ENCODE measurements at regions not wholly inside any gene's neighbourhood (a gene's known extent, or its start where the extent isn't known, plus 50 kb on each side); places are given as distances from the start of the nearest gene placed in this dataset.

DNA sequence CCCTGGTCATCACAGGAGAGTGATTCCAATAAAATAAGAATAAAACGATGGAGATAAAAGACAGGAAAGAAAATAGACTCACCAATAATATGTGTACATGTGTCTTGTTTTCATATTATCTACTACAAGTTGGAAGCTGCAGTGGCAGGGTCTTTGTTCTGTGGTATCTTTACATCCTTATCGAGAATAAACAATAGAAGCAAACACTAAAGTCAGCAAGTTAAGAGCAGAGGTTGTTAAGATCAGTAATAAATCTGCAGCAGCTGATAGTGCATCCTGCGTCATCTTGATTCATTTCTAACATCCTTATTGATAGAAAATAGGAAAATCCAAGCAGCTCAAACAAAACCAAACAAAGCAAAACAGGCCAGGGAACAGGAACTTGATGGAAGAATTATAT lies 107.4 kb downstream of the RPS29 start:
- TF ChIP-seq FOXA2 (IDR thresholded peaks at IDR 0.05), result no peak
- no peak for TF ChIP-seq ZBTB33 (IDR thresholded peaks at IDR 0.05)
- no peak for TF ChIP-seq SP1 (IDR thresholded peaks at IDR 0.05)
- TF ChIP-seq FOXA1 (IDR thresholded peaks at IDR 0.05), result no peak
- no peak for TF ChIP-seq HNF4A (conservative IDR thresholded peaks at IDR 0.05)
- TF ChIP-seq JUND (IDR thresholded peaks at IDR 0.05), result no peak
- no peak for TF ChIP-seq TAF1 (conservative IDR thresholded peaks at IDR 0.05)
- no peak for TF ChIP-seq YY1 (IDR thresholded peaks at IDR 0.05)
- no peak for TF ChIP-seq EGR1 (IDR thresholded peaks at IDR 0.05; ENCODE audit: low read depth in 2 of 2)
- no peak for TF ChIP-seq REST (IDR thresholded peaks at IDR 0.05)
- TF ChIP-seq HNF4G (IDR thresholded peaks at IDR 0.05), result no peak
- no peak for TF ChIP-seq CTCF (IDR thresholded peaks at IDR 0.05; ENCODE audit: low read depth, low read length, missing input control)
- TF ChIP-seq RXRA (IDR thresholded peaks at IDR 0.05), result no peak
- no peak for TF ChIP-seq GABPA (IDR thresholded peaks at IDR 0.05 in 1 of 2, conservative IDR thresholded peaks at IDR 0.05 in 1 of 2)
- TF ChIP-seq ATF3 (IDR thresholded peaks at IDR 0.05), result no peak
- H3K27ac ChIP-seq (ENCODE audit: low read depth in 1 of 2, low read length in 2 of 2), result peak overlapping the region in 1 of 2 donors; percentile 82
- no peaks in the 10 kb centered on the region for H3K36me3 ChIP-seq (ENCODE audit: control insufficient read depth in 4 of 4, insufficient read depth in 3 of 4, low read depth in 1 of 4, low read length in 3 of 4)
- 38% methylated on average over 3 of the region's 3 CpGs for WGBS
- no peak overlapping the region for H3K4me3 ChIP-seq (ENCODE audit: low read depth in 1 of 3, low read length in 3 of 3)
- no peak for DNase-seq (ENCODE audit: low spot score)
- peaks cover 4 to 24% (median 10%) of the 10 kb centered on the region in 4 donors for H3K4me1 ChIP-seq (ENCODE audit: control insufficient read depth in 4 of 4, insufficient read depth in 4 of 4, low read length in 3 of 4)
- H3K9me3 ChIP-seq (ENCODE audit: control insufficient read depth in 4 of 4, low read length in 3 of 4), result no peaks in the 10 kb centered on the region
- no peak overlapping the region for H3K9ac ChIP-seq (ENCODE audit: low read depth in 1 of 2, low read length in 2 of 2)
- no peaks in the 10 kb centered on the region for H3K27me3 ChIP-seq (ENCODE audit: control insufficient read depth in 4 of 4, insufficient read depth in 4 of 4, low read length in 3 of 4)

DNA sequence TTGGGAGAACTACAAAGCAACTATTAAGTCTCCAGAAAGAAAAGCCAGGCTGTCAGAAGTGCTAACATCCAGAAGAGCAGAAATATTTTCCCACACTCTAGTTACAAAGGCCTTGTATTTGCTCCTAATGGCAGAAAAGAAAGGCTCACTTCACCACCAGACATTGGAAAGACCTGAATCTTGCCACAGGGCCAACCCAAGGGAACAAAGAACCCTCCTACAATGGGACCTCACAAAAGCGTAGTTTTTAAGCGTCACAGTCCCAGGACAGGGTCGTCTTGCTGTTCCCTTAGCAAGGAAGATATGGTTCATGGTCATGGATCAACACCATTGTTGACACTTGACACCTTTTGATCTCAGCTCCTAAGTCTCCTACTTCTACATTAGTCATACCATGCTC lies 119.1 kb downstream of the RPS29 start:
- no peaks in the 10 kb centered on the region for H3K9me3 ChIP-seq (ENCODE audit: control insufficient read depth in 4 of 4, low read length in 3 of 4)
- H3K4me1 ChIP-seq (ENCODE audit: control insufficient read depth in 4 of 4, insufficient read depth in 4 of 4, low read length in 3 of 4), result no peaks in the 10 kb centered on the region
- no peak overlapping the region for H3K4me3 ChIP-seq (ENCODE audit: low read depth in 1 of 3, low read length in 3 of 3)
- no peak overlapping the region for H3K27ac ChIP-seq (ENCODE audit: low read depth in 1 of 2, low read length in 2 of 2)
- no peaks in the 10 kb centered on the region for H3K36me3 ChIP-seq (ENCODE audit: control insufficient read depth in 4 of 4, insufficient read depth in 3 of 4, low read depth in 1 of 4, low read length in 3 of 4)
- no peaks in the 10 kb centered on the region for H3K27me3 ChIP-seq (ENCODE audit: control insufficient read depth in 4 of 4, insufficient read depth in 4 of 4, low read length in 3 of 4)
- WGBS, result 98% methylated on average over 3 of the region's 3 CpGs
- DNase-seq (ENCODE audit: low spot score), result no peak
- H3K9ac ChIP-seq (ENCODE audit: low read depth in 1 of 2, low read length in 2 of 2), result no peak overlapping the region
- no peak for TF ChIP-seq GABPA (IDR thresholded peaks at IDR 0.05 in 1 of 2, conservative IDR thresholded peaks at IDR 0.05 in 1 of 2)
- TF ChIP-seq MAX (IDR thresholded peaks at IDR 0.05), result no peak
- TF ChIP-seq CTCF (IDR thresholded peaks at IDR 0.05; ENCODE audit: low read depth, low read length, missing input control), result no peak
- no peak for TF ChIP-seq ATF3 (IDR thresholded peaks at IDR 0.05)
- no peak for TF ChIP-seq FOXA1 (IDR thresholded peaks at IDR 0.05)
- TF ChIP-seq FOXA2 (IDR thresholded peaks at IDR 0.05), result no peak
- no peak for TF ChIP-seq ZBTB33 (IDR thresholded peaks at IDR 0.05)
- TF ChIP-seq NR2F2 (IDR thresholded peaks at IDR 0.05), result no peak
